ENCODE measurements at regions not wholly inside any gene's neighbourhood (a gene's known extent, or its start where the extent isn't known, plus 50 kb on each side); places are given as distances from the start of the nearest gene placed in this dataset.

DNA sequence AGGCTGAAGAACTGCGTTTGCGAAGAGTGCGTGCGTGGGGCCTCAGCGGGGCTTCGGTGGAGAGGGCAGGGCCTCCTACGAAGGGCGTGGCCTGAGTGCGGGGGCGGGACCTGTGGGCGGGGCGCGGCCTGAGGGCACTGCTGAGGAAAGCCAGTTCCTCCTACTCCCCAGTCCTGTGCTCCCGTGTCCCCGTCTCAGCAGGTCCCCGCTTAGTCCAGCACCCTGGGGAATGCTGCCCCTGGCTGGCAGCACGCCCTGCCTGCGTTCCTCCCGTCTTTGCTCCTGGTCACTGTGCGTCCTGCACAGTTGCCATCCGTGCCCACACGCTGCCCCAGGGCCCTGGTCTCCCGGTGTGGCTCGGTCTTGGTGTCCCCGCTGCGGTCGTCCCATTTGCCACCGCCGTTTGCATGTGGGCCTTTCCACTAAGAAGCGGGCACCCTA lies 177.1 kb downstream of the ZNF248 start:
- no peak for TF ChIP-seq POLR2A (IDR thresholded peaks at IDR 0.05)
- TF ChIP-seq POLR2AphosphoS5 (IDR thresholded peaks at IDR 0.05), result no peak
